ENCODE measurements at regions not wholly inside any gene's neighbourhood (a gene's known extent, or its start where the extent isn't known, plus 50 kb on each side); places are given as distances from the start of the nearest gene placed in this dataset.

GRCh38 chr4:15149234-15149838 is 147.1 kb downstream of the CPEB2 start:
- no peak for DNase-seq (ENCODE audit: insufficient read length, low spot score, missing footprints)

GRCh38 chr4:15149839-15150592 is 147.7 kb downstream of the CPEB2 start:
- Histone ChIP-seq H3K4me2 (ENCODE audit: insufficient read depth, low read length) (peak overlapping the region; percentile 65), H3K27me3 (ENCODE audit: insufficient read depth, low read length) (no peaks in the 10 kb centered on the region), H3K9me3 (ENCODE audit: low read depth, low read length) (no peaks in the 10 kb centered on the region), H3K36me3 (ENCODE audit: insufficient read depth, low read length) (no peaks in the 10 kb centered on the region), H2AFZ (ENCODE audit: low read length) (peak overlapping the region; percentile 88), H3K4me1 (ENCODE audit: insufficient read depth, low read length) (peaks cover 27% of the 10 kb centered on the region), H3K79me2 (ENCODE audit: insufficient read depth, low read length) (no peaks in the 10 kb centered on the region), H4K20me1 (ENCODE audit: insufficient read depth, low read length) (no peaks in the 10 kb centered on the region), H3K4me3 (ENCODE audit: insufficient read depth, low read length) (peak overlapping the region; percentile 1), H3K27ac (ENCODE audit: low read depth, low read length) (peak overlapping the region; percentile 73)
- peak; percentile 84 for DNase-seq (ENCODE audit: insufficient read length, low spot score, missing footprints)
- no peak for TF ChIP-seq CTCF (IDR thresholded peaks at IDR 0.05; ENCODE audit: extremely low read depth, low read depth, low read length)

More at GRCh38 chr4:15149234-15149838, 147.1 kb downstream of the CPEB2 start:
- H3K27me3 ChIP-seq (ENCODE audit: insufficient read depth, low read length) = no peaks in the 10 kb centered on the region
- no peaks in the 10 kb centered on the region for H4K20me1 ChIP-seq (ENCODE audit: insufficient read depth, low read length)
- H3K79me2 ChIP-seq (ENCODE audit: insufficient read depth, low read length) = no peaks in the 10 kb centered on the region
- peak overlapping the region; percentile 65 for H3K4me2 ChIP-seq (ENCODE audit: insufficient read depth, low read length)
- TF ChIP-seq CTCF (IDR thresholded peaks at IDR 0.05; ENCODE audit: extremely low read depth, low read depth, low read length) = no peak
- no peaks in the 10 kb centered on the region for H3K36me3 ChIP-seq (ENCODE audit: insufficient read depth, low read length)
- peak overlapping the region; percentile 1 for H3K4me3 ChIP-seq (ENCODE audit: insufficient read depth, low read length)
- peak overlapping the region; percentile 45 for H2AFZ ChIP-seq (ENCODE audit: low read length)
- no peaks in the 10 kb centered on the region for H3K9me3 ChIP-seq (ENCODE audit: low read depth, low read length)
- peaks cover 30% of the 10 kb centered on the region for H3K4me1 ChIP-seq (ENCODE audit: insufficient read depth, low read length)
- H3K27ac ChIP-seq (ENCODE audit: low read depth, low read length) = peak overlapping the region; percentile 73

GRCh38 chr4:15150631-15151030 is 148.3 kb downstream of the CPEB2 start:
- Histone ChIP-seq H3K36me3 (ENCODE audit: insufficient read depth, low read length) (no peaks in the 10 kb centered on the region), H3K4me2 (ENCODE audit: insufficient read depth, low read length) (no peak overlapping the region), H3K27me3 (ENCODE audit: insufficient read depth, low read length) (no peaks in the 10 kb centered on the region), H3K4me1 (ENCODE audit: insufficient read depth, low read length) (peaks cover 27% of the 10 kb centered on the region), H2AFZ (ENCODE audit: low read length) (no peak overlapping the region), H4K20me1 (ENCODE audit: insufficient read depth, low read length) (no peaks in the 10 kb centered on the region), H3K27ac (ENCODE audit: low read depth, low read length) (no peak overlapping the region), H3K4me3 (ENCODE audit: insufficient read depth, low read length) (no peak overlapping the region), H3K79me2 (ENCODE audit: insufficient read depth, low read length) (no peaks in the 10 kb centered on the region), H3K9me3 (ENCODE audit: low read depth, low read length) (no peaks in the 10 kb centered on the region)
- no peak for TF ChIP-seq CTCF (IDR thresholded peaks at IDR 0.05; ENCODE audit: extremely low read depth, low read depth, low read length)
- no peak for DNase-seq (ENCODE audit: insufficient read length, low spot score, missing footprints)

- H4K20me1 ChIP-seq (ENCODE audit: insufficient read depth, low read length) = no peaks in the 10 kb centered on the region
- no peak overlapping the region for H3K4me2 ChIP-seq (ENCODE audit: insufficient read depth, low read length)
- no peaks in the 10 kb centered on the region for H3K36me3 ChIP-seq (ENCODE audit: insufficient read depth, low read length)
- no peaks in the 10 kb centered on the region for H3K79me2 ChIP-seq (ENCODE audit: insufficient read depth, low read length)
- no peak overlapping the region for H3K27ac ChIP-seq (ENCODE audit: low read depth, low read length)
- no peak for TF ChIP-seq CTCF (IDR thresholded peaks at IDR 0.05; ENCODE audit: extremely low read depth, low read depth, low read length)
- DNase-seq (ENCODE audit: insufficient read length, low spot score, missing footprints) = no peak
- no peaks in the 10 kb centered on the region for H3K27me3 ChIP-seq (ENCODE audit: insufficient read depth, low read length)
- peaks cover 27% of the 10 kb centered on the region for H3K4me1 ChIP-seq (ENCODE audit: insufficient read depth, low read length)
- H3K4me3 ChIP-seq (ENCODE audit: insufficient read depth, low read length) = no peak overlapping the region
- H2AFZ ChIP-seq (ENCODE audit: low read length) = no peak overlapping the region
- no peaks in the 10 kb centered on the region for H3K9me3 ChIP-seq (ENCODE audit: low read depth, low read length)
Observed at GRCh38 chr4:15151033-15151432, 148.8 kb downstream of the CPEB2 start.
